HFFc6 (cell line): ENCODE measurements at regions not wholly inside any gene's neighbourhood (a gene's known extent, or its start where the extent isn't known, plus 50 kb on each side); places are given as distances from the start of the nearest gene placed in this dataset.

ENCODE experiments used
- DNase-seq: peaks from one replicate; pipeline ENCODE4 v3.0.0-alpha.2; 2018
- H3K27ac Mint-ChIP-seq: 2 replicates; pipeline ENCODE4 v1.8.0; 2020; ENCODE audit warnings: mild to moderate bottlenecking, mixed read lengths
- H3K27me3 Mint-ChIP-seq: 2 replicates; pipeline ENCODE4 v1.8.0; 2021; ENCODE audit warnings: mild to moderate bottlenecking, moderate library complexity, mixed read lengths; ENCODE audit not compliant: insufficient read depth
- H3K36me3 Mint-ChIP-seq: 2 replicates; pipeline ENCODE4 v1.8.0; 2021; ENCODE audit warnings: low read depth, mixed read lengths
- H3K4me1 Mint-ChIP-seq: 2 replicates; pipeline ENCODE4 v1.8.0; 2020; ENCODE audit warnings: low read depth, mixed read lengths
- H3K4me3 Mint-ChIP-seq: 2 replicates; pipeline ENCODE4 v1.8.0; 2020; ENCODE audit warnings: mild to moderate bottlenecking, moderate library complexity, mixed read lengths
- H3K9me3 Mint-ChIP-seq: 2 replicates; pipeline ENCODE4 v1.8.0; 2020; ENCODE audit warnings: mild to moderate bottlenecking, mixed read lengths
- TF ChIP-seq, protein P1 (sequence below): fragments of 200-600 bp; sonication (generic); IDR thresholded peaks from 2 replicates; pipeline ENCODE4 v1.5.0; 2021; ENCODE audit warnings: antibody characterized with exemption, mild to moderate bottlenecking

DNA sequence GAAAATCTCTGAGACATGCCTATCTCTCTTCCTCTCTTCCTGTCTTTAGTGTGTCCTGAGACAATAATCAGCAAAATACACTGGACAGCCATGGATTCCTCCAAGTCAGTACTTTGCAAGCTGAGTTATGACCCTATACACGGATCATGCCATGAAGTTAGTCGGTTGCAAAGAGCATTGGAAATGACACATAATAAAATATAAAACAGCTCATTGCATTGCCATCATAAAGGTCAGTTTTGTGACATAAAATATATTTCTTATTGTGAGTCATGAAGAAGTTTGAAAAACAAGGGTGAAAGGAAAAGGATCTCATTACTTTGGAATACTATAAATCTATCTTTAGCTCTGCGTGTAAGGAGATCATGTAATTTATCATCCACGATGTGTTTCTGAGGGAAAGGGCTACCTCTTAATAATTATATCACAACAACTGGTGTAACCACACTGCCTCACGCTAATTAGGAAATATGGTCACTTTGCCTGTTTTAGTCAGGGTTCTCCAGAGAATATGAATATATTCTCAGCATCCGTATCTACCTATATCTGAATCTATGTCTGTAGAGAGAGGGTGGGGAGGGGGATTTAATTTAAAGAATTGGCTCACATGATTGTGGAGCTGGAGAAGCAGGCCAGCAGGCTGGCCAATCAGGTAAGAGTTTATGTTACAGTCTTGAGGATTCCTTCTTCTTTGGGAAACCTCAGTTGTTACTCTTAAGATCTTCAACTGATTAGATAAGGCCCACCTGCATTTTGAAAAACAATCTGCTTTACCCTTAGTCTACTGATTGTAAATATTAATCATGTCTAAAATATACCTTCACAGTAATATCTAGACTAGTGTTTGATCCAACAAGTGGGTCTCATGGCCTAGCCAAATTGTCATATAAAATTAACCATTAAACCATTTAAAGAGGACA, 198.8 kb downstream of the FAT3 start:
- no peak for DNase-seq
- TF ChIP-seq, protein P1, sequence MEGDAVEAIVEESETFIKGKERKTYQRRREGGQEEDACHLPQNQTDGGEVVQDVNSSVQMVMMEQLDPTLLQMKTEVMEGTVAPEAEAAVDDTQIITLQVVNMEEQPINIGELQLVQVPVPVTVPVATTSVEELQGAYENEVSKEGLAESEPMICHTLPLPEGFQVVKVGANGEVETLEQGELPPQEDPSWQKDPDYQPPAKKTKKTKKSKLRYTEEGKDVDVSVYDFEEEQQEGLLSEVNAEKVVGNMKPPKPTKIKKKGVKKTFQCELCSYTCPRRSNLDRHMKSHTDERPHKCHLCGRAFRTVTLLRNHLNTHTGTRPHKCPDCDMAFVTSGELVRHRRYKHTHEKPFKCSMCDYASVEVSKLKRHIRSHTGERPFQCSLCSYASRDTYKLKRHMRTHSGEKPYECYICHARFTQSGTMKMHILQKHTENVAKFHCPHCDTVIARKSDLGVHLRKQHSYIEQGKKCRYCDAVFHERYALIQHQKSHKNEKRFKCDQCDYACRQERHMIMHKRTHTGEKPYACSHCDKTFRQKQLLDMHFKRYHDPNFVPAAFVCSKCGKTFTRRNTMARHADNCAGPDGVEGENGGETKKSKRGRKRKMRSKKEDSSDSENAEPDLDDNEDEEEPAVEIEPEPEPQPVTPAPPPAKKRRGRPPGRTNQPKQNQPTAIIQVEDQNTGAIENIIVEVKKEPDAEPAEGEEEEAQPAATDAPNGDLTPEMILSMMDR: no peak
- H3K4me3 Mint-ChIP-seq: no peak overlapping the region
- peaks cover 22% of the 10 kb centered on the region for H3K9me3 Mint-ChIP-seq
- H3K36me3 Mint-ChIP-seq: no peaks in the 10 kb centered on the region
- H3K27ac Mint-ChIP-seq: no peak overlapping the region
- peaks cover 5% of the 10 kb centered on the region; the same call in 1 of the 2 replicates for H3K27me3 Mint-ChIP-seq
- no peaks in the 10 kb centered on the region for H3K4me1 Mint-ChIP-seq

DNA sequence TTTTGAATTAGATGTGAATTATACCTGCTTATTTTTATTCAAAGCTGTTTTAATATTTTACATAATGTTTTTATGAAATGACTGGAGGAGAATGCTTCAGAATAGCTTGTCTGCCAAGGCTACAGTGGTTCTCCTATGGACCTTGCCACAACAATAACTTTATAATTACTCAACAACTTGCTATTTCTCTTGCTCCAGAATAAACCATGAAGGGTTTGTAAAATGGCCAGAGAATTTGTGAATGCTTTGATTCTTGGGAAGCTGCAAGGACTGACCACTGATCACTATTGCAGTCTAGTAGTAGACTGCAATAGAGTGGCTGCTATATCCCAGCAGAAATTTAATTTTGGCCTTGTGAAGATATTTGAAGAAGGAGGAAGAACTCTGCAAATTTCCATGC, 199.7 kb downstream of the FAT3 start:
- Mint-ChIP-seq H3K4me1 (no peaks in the 10 kb centered on the region), H3K27ac (no peak overlapping the region), H3K4me3 (no peak overlapping the region), H3K9me3 (peaks cover 22% of the 10 kb centered on the region), H3K27me3 (peaks cover 5% of the 10 kb centered on the region; the same call in 1 of the 2 replicates), H3K36me3 (no peaks in the 10 kb centered on the region)
- TF ChIP-seq, protein P1: no peak
- DNase-seq: peak; percentile 6

DNA sequence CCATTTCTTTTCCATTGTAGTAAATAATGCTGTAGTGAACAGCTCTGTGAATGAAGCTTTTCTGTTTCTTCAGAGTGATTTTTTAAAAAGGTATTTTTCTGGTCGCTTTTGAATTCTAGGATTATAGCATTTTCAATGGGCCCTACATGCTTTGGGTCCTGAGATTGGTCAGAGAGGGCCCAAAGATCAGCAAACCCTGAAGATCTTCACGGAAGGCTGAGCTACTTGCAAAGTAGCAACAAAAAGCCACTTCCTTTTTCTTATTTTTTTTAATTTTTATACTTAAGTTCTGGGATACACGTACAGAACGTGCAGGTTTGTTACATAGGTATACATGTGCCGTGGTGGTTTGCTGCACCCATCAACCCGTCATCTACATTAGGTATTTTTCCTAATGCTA, 200.5 kb downstream of the FAT3 start:
- H3K9me3 Mint-ChIP-seq: peaks cover 27% of the 10 kb centered on the region
- no peak overlapping the region for H3K27ac Mint-ChIP-seq
- H3K4me3 Mint-ChIP-seq: no peak overlapping the region

DNA sequence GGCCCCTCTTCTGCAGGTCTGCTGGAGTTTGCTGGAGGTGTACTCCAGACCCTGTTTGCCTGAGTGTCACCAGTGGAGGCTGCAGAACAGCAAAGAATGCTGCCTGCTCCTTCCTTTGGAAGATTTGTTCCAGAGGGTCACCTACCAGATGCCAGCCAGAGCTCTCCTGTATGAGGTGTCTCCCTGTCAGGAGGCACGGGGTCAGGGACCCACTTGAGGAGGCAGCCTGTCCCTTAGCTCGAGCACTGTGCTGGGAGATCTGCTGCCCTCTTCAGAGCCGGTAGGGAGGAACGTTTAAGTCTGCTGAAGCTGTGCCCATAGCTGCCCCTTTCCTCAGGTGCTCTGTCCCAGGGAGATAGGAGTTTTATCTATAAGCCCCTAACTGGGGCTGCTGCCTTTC, 207.9 kb downstream of the FAT3 start:
- H3K4me3 Mint-ChIP-seq: no peak overlapping the region
- no peaks in the 10 kb centered on the region for H3K4me1 Mint-ChIP-seq
- no peak for DNase-seq
- no peak overlapping the region for H3K27ac Mint-ChIP-seq
- no peaks in the 10 kb centered on the region for H3K36me3 Mint-ChIP-seq
- peaks cover 2% of the 10 kb centered on the region; the same call in 1 of the 2 replicates for H3K27me3 Mint-ChIP-seq
- H3K9me3 Mint-ChIP-seq: peaks cover 11% of the 10 kb centered on the region
- TF ChIP-seq, protein P1: no peak

More for the DNA sequence above, 200.5 kb downstream of the FAT3 start:
- no peaks in the 10 kb centered on the region for H3K36me3 Mint-ChIP-seq
- H3K4me1 Mint-ChIP-seq: no peaks in the 10 kb centered on the region
- TF ChIP-seq, protein P1: no peak
- H3K27me3 Mint-ChIP-seq: peaks cover 5% of the 10 kb centered on the region; the same call in 1 of the 2 replicates
- DNase-seq: no peak

DNA sequence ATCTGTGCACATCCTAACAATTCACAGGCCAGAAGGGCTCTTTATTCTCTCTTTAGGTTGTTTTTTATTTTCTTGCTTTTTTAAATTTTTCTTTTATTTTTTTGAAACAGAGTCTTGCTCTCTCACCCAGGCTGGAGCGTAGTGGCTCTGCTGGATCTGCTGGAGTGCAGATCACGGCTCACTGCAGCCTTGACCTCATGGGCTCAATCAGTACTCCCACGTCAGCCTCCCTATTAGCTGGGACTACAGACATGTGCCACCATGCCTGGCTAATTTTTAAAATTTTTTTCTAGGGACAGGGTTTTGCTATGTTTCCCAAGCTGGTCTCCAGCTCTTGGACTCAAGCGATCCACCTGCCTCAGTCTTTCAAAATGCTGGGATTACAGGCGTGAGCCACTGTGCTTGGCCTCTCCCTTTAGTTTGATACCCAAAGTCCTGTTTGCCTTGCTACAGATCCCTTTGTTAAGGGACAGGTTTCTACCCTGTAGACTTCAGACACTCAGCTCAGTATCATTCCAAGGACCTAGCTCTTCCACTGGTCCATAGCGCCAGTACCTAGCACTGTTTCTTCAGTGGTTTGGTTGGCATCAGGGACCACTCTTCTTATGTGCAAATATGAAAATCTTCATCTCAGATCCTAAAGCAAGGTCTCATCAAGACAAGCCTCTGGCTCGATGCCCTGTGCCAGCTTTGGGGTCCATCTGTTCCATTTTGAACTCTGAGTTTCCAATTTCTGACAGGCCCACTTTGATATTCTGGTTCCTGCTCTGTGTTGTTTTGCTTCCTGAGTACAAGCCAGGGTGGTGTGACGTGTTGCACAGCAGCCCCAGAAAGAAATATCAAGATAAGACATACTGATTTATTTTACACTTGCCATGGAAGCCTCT, 211.7 kb downstream of the FAT3 start:
- Mint-ChIP-seq H3K27me3 (peaks cover 2% of the 10 kb centered on the region; the same call in 1 of the 2 replicates), H3K9me3 (peaks cover 4% of the 10 kb centered on the region), H3K4me3 (no peak overlapping the region), H3K4me1 (peaks cover 3% of the 10 kb centered on the region; the same call in 1 of the 2 replicates), H3K27ac (no peak overlapping the region), H3K36me3 (no peaks in the 10 kb centered on the region)
- no peak for DNase-seq
- TF ChIP-seq, protein P1: no peak
